COLO668 (cell line): ENCODE measurements at regions not wholly inside any gene's neighbourhood (a gene's known extent, or its start where the extent isn't known, plus 50 kb on each side); places are given as distances from the start of the nearest gene placed in this dataset.
"Not testable (repeated sequence)": the region's sequence is repeated elsewhere in the genome, so short reads cannot be mapped to it uniquely, and the experiment has no call there.

Experiments
- DNase-seq: peaks from one replicate; lab custom pipeline; 2025; ENCODE audit not compliant: unreplicated experiment; lab: John Stamatoyannopoulos, UW

GRCh38 chr3:156044634-156044975, 75.8 kb upstream of the KCNAB1 start:
- no peak for DNase-seq

- not testable (repeated sequence) for DNase-seq
Observed at GRCh38 chr3:156048483-156048882, 71.9 kb upstream of the KCNAB1 start.

DNA sequence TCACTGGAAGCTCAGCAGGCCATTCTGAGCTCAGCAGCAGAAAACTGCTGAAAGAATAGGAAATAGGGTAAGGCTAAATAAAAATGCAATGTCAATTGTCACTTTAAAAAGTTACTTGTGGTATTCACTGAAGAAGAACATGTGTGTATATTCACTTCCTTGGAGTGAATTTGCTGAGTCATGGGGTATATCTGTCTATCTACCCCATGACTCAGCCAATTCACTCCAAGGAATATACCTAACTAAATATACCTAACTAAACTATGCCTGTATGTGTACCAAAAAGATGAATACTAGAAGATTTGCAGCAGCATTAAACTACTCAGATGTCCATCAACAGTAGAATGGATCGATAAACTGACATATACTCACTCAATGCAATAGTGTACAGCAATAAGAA, 69.5 kb upstream of the KCNAB1 start:
- no peak for DNase-seq

DNA sequence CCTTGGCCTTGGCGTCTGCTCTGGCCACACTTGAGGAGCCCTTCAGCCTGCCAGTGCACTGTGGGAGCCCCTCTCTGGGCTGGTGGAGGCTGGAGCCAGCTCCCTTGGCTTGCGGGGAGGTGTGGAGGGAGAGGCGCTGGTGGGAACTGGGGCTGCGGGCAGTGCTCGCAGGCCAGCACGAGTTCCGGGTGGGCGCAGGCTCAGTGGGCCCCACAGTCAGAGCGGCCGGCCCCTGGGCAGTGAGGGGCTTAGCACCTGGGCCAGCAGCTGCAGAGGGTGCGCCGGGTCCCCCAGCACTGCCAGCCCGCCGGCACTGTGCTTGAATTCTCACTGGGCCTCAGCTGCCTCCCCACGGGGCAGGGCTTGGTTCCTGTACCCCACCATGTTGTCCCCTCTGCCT, 68.7 kb upstream of the KCNAB1 start:
- no peak for DNase-seq

DNA sequence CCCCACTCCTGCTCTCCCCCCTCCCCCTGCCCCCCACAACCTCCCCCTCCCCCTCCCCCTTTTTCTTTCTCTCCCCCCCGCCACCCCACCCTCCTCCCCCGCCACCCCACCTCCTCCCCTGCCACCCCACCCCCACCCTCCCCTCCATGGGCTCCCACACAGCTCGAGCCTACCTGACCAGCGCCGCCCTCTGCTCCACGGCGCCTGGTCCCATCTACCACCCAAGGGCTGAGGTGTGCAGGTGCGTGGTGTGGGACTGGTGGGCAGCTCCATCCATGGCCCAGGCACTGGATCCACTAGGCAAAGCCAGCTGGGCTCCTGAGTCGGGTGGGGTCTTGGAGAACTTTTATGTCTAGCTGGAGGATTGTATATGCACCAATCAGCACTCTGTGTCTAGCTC, 68.3 kb upstream of the KCNAB1 start:
- no peak for DNase-seq

- DNase-seq = no peak
Observed at GRCh38 chr3:156059950-156060501, 60.4 kb upstream of the KCNAB1 start.

DNA sequence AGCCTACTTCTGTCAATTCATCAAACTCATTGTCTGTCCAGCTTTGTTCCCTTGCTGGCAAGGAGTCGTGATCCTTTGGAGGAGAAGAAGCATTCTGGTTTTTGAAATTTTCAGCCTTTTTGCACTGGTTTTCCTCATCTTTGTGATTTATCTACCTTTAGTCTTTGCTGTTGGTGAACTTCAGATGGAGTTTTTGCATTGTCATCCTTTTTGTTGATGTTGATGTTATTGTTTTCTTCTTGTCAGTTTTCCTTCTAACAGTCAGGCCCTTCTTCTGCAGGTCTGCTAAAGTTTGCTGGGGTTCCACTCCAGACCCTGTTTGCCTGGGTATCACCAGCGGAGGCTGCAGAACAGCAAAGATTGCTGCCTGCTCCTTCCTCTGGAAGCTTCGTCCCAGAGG, 52.2 kb upstream of the KCNAB1 start:
- not testable (repeated sequence) for DNase-seq

- DNase-seq = no peak
Observed at GRCh38 chr3:156070028-156070427, 50.4 kb upstream of the KCNAB1 start.
